GM18873 (cell line): ENCODE measurements at regions not wholly inside any gene's neighbourhood (a gene's known extent, or its start where the extent isn't known, plus 50 kb on each side); places are given as distances from the start of the nearest gene placed in this dataset.

Source experiments
- ATAC-seq: cut with Tn5 transposase; IDR thresholded peaks from one replicate; pipeline ENCODE4 v1.9.1; 2021; ENCODE audit warnings: mild to moderate bottlenecking, moderate library complexity, moderate number of reproducible peaks; ENCODE audit not compliant: unreplicated experiment, low FRiP score

DNA sequence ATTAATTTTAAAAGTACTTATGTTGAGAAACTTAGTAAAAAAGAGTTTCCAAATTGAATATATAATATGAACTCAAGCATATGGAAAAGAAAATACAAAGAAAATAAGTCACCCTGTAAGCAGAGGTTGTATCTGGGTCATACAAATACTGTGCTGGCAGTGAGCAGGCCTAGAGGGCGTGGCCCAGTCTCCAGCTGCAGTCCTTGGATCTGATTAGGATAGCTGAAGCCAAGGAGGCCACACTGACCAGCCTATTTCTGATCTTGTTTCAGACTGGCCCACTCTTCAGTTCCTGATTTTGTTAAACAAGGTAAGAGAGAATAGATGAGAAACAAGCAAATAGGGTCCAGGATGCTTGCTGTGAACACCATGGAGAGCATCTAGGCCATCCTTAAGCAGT, 228.8 kb downstream of the EPM2A start:
- ATAC-seq = no peak

- ATAC-seq = no peak
Measured at GRCh38 chr6:145507239-145507638, 228.1 kb downstream of the EPM2A start.

DNA sequence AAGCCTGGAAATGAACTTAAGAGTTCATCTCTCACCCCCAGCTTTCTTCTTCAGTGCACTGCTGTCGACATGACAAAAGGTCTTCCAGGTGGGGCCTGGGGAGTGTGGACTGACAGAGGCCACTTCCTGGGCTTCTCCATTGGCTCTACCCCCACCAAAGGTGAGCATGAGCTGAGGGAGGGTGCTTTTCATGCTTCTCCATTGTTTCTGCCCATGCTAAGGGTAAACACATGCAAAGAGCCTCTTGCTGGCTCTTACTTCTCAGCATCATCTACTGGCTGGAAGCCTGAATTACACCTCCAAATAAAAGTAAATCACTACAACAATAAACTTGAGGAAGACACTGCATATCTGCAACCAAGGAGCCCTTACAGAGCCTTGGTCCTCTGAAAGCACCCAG, 227.2 kb downstream of the EPM2A start:
- no peak for ATAC-seq

- ATAC-seq = no peak
Measured at GRCh38 chr6:145517492-145517891, 217.8 kb downstream of the EPM2A start.

DNA sequence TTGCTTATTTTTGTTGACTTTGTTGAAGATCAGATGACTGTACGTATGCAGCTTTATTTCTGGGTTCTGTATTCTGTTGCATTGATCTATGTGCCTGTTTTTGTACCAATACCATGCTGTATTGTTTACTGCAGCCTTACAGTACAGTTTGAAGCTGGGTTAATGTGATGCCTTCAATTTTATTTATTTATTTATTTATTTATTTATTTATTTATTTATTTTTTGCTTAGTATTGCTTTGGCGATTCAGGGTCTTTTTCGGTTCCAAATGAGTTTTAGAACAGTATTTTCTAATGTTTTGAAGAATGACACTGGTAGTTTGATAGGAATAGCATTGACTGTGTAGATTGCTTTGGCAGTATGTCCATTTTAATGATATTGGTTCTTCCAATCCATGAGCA, 210.3 kb downstream of the EPM2A start:
- no peak for ATAC-seq

DNA sequence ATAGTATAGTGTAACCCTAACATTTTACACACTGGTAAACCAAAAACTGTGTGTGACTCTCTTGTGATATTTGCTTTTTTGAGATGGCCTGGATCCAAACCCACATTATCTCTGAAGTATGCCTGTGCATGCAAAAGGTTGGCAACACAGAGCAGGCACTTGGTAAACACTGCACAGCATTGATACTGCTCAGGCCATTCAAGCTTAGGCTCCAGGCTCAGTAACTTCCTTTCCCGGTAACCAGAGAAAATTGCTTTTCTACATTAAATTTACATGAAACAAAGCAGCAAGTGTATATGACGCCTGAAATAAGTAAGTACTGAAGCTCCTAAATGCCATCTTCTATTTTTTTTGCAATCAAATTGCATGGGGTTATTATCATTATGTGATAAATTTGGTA, 205.7 kb downstream of the EPM2A start:
- ATAC-seq = no peak

DNA sequence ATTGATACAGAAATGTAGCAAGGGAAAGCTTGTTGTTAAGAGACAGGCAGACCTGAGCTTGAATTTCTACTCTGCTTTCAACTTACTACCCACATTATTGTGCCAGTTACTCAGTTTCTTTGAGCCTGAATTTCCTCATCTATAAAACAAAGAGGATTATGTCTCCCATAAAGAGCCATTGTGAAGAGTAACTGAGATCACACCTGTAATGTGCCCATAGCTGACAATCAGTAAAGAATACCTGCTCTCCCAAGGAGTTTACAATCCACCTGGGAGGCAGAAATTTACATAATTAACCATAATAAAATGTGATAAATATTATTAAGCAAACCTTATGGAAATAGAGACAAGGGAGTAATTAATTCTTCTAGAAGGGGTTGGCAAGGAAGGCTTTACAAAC, 204.9 kb downstream of the EPM2A start:
- no peak for ATAC-seq

DNA sequence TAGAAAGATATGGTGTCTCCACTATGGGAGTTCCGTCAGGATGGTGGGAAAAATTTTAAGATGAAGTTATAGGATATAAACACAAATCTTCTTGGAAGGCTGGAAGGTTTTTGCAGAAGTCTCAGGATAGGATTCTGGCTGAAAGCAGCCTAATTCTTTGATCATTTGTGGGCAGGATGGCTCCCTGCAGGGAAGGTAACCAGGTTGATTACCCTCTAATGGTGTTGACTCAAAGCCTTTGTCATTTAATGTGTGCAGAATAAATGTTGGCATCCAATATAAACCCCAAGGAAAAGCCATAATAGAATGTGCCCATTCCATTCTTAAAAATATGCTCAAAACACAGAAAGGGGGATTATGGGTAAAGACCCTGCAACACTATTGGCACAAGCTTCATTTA, 204.3 kb downstream of the EPM2A start:
- no peak for ATAC-seq

DNA sequence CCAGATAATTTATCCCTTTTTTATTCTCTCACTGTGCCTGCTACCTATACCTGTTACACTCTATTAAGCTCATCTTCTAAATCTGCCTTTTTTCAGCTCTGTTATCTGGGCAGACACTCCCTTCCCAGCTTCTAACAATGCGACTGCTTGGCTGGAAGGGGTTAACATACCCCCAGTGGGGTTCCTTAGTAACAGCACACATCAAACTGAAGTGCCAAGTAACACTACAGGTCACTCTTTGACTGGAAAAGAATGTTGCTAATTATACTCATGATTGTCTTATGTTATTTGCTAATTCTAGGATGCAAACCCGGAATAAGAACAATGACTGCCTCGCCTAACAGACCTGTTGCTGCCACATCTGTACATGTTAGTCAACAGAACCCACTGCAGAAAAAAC, 203.5 kb downstream of the EPM2A start:
- ATAC-seq = no peak

DNA sequence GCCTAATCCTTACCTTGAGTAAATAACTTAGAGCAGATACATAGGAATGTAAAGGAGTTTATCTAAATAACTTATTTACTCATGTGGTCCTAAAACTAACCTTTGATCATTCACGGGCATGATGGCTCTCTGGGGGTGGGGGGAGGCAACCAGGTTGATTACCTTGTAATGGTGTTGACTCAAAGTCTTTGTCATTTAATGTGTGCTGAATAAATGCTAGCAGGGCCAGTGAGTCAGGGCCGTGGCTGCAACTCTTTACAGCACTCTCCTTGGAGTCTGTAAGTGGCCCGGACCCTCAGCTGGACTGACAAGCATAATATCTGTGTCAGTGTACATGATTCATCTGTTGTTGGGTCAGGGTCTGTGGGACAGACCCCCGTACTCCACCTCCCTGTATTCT, 203.0 kb downstream of the EPM2A start:
- ATAC-seq = no peak

DNA sequence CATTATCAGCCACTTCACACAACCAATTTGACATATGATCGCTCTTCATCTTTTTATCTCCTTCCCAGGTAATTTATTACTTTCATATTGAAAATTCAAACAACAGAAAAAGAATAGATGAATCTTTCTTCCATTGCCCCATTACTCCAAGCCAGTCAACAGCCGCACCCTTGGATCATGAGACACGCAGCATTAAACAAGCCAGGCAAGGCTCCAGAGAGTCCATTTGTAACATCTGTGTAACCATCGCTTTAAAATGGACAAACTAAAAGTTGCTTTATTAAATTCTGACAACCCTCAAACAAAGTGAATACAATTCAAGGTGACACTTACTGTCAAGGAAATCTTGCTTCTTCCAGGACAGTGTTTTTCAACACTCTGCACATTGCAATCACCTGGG, 200.3 kb downstream of the EPM2A start:
- no peak for ATAC-seq

- no peak for ATAC-seq
Measured at GRCh38 chr6:145538989-145539388, 196.3 kb downstream of the EPM2A start.

DNA sequence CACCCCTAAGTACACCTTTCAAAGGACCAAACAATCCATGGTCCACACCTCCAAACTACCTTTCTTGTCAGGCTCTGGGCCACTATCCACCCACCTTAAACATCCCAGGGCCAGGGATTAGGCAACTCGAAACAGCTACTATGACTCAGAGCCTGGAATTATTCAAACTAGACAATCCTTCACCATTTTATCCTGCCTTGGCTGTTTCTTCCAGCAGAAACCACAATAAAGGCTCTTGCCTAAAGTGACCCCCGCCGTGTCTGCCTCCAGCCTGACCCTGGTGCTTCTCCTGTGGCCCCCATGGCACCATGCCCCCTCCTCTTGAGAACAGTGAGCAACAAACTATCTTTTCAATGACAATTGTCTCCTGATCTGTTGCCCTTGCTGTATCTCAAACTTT, 195.5 kb downstream of the EPM2A start:
- no peak for ATAC-seq

DNA sequence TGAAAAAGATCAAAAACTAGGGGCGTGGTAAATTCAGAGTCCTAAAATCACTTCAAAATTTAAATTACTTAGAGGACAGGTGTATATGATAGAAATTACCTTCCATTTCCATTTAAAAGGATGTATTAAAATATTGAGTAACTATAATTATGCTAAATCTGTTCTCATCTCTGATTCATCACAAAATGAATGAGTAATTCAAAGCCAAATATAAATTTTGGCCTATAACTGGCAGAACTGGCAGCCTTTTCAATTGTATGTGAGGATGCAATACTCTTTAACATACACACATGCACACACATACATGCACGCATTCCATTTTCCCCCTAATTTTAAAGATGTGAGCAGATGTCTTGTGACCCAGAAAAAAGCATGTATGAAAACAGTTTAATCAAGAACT, 194.6 kb downstream of the EPM2A start:
- ATAC-seq = no peak

DNA sequence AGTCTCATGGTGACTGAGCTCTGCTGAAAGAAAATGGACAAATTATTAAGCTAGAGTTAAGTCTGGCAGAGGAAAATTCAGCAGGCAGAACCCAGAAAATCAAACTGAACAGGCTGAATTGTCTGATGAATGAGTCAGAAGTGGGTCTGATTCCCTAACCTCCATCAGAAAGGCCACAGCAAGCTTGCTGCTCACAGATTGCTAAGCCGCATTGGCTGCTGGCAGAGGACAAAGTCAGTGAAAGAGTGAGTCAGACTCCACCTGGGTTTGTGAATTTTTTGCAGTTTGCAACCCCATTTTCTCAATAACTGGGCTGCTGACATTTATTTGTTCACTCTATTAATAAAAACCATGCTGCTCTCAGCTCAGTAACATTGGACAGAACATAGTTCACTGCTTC, 191.3 kb downstream of the EPM2A start:
- no peak for ATAC-seq

- no peak for ATAC-seq
Measured at GRCh38 chr6:145544514-145544913, 190.8 kb downstream of the EPM2A start.

GRCh38 chr6:145546265-145546664, 189.1 kb downstream of the EPM2A start:
- no peak for ATAC-seq

DNA sequence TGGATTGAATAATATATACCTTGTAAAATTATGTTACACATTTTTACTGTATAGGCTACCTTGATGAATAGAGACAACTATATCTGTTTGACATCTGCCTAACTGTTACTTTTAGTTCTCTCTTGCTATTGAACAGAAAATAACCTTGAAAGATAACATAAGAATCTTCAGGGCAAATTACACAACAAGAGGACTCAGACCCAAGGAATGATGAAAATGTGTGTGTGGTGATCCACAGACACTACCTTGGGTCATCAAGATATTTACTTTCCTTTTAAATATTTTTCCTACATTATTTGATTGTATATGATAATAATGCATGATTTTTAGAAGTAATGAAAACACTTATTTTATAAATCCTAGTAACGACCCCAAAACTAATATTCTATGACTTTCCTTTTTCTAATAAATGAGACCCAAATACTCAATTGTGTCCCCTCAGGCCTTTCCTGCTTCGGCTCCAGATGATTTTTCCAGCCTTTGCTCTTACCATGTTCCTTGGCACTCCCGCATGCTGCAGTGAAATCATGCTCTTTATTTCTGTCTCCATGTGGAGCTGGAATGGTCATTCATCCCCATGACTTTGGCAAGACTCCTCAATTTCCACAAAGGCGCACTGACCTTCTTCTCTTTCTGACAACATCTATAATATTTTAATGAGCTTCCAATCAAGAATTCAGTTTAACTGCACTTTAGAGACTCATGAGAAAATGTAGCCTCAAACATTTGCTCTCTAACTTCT, 187.6 kb downstream of the EPM2A start:
- no peak for ATAC-seq

DNA sequence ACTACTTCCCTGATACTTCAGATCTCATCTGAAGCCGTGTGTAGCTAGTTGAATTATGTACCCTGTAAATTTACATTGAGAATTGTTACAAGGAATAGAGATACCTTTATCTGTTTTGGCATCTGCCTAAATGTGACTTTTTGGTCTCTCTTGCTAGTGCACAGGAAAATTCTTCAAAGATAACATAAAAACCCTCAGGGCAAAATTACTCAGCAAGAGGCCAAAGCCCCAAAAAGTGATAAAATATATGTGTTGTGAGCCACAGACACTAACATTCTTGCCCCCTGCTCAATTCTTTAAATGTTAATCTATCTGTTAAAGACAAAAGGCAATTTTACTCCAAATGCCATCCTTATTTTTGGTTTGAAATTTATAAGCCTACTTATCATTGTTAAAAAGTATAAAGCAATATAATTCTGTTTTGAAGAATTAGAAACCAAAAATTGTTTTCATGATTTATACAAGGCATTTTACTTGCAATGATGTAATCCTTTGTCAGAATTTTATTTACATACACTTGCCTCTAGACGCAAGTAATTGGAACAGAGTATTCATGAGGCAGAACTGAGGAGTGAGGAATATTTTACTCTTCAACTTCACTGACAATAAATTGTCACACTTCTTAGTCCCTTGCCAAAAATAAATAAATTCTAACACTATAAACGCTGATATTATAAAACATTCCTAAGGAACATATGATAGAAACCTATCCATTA, 186.2 kb downstream of the EPM2A start:
- no peak for ATAC-seq

DNA sequence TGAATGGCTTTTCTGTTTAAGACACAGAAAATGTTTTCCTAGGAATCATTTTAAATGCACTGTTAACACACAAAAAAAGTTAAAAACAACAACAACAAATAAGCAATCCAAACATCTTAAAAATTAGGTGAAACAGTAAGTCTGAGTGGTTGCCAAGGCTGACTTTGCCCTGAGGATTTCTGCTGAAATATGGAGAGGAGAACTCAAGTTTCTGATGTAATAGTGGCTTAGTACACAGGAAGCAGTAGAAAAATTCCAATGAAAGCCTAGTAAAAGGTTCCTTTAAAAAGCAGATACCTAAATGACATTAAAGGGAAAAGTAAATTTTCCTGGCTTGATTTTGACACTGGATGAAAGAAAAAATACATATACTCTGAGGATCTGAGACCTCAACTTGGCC, 184.2 kb downstream of the EPM2A start:
- ATAC-seq = no peak

DNA sequence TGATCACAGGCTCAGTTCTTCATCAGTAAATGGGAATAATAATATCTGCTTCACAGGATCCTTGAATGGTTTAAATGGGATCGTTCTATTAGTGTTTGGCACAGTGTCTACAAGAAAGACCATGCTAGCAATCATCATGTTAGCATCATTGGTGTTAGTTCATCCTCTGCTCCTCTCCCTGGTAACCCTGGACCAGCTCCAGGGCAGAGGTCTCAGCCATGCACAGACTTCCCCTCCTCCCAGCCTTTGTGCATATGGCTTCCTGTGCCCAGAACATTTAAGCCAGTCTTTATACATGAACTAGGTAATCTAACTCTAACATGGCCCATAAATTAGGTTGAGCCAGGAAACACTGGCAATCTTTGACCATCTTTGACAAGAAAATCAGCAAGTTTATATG, 180.2 kb downstream of the EPM2A start:
- ATAC-seq = no peak

DNA sequence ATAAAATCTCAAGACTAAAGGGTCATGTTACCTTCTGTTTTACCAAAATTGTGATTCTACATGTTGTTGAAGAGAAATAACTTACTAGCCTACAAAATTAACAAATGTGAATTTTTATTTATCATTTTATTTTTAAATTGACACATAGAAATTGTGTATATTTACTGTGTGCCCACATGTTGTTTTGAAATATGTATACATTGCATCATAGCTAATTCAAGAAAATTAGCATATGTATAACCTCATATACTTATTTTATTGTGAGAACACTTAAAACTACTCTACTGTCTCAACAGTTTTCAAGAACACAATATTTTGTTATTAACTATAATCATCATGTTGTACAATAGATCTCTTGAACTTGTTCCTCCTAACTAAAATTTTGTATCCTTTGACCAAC, 177.8 kb downstream of the EPM2A start:
- ATAC-seq = no peak
